NCI-H1417 (cell line): ENCODE measurements at regions not wholly inside any gene's neighbourhood (a gene's known extent, or its start where the extent isn't known, plus 50 kb on each side); places are given as distances from the start of the nearest gene placed in this dataset.

ENCODE experiments used
- DNase-seq, 3 experiments: peaks; one replicate each; lab custom pipeline; 2025; lab: John Stamatoyannopoulos, UW

GRCh38 chr4:35182451-35182850 is 1061.9 kb downstream of the ARAP2 start:
- DNase-seq = no peak

GRCh38 chr4:35189988-35190613 is 1054.2 kb downstream of the ARAP2 start:
- no peak for DNase-seq

- no peak for DNase-seq
Observed at GRCh38 chr4:35201403-35201802, 1042.9 kb downstream of the ARAP2 start.

GRCh38 chr4:35216636-35217035 is 1027.7 kb downstream of the ARAP2 start:
- peak in 2 of 3 experiments; percentile 5 to 71 for DNase-seq

GRCh38 chr4:35217331-35217730 is 1027.0 kb downstream of the ARAP2 start:
- peak in 1 of 3 experiments; percentile 23 for DNase-seq

- no peak for DNase-seq
Observed at GRCh38 chr4:35228313-35228712, 1016.0 kb downstream of the ARAP2 start.

- no peak for DNase-seq
Observed at GRCh38 chr4:35229021-35229420, 1015.3 kb downstream of the ARAP2 start.

GRCh38 chr4:35237924-35238323 is 1006.4 kb downstream of the ARAP2 start:
- DNase-seq = no peak

GRCh38 chr4:35238793-35239192 is 1005.5 kb downstream of the ARAP2 start:
- DNase-seq = no peak

- no peak for DNase-seq
Observed at GRCh38 chr4:35246493-35246892, 997.8 kb downstream of the ARAP2 start.

- DNase-seq = no peak
Observed at GRCh38 chr4:35247047-35247446, 997.3 kb downstream of the ARAP2 start.

GRCh38 chr4:35250331-35250730 is 994.0 kb downstream of the ARAP2 start:
- DNase-seq = peak in 2 of 3 experiments; percentile 12 to 50

- DNase-seq = peak in 1 of 3 experiments; percentile 43
Observed at GRCh38 chr4:35250761-35251160, 993.6 kb downstream of the ARAP2 start.

- DNase-seq = no peak
Observed at GRCh38 chr4:35252071-35252470, 992.2 kb downstream of the ARAP2 start.

GRCh38 chr4:35252866-35253265 is 991.4 kb downstream of the ARAP2 start:
- no peak for DNase-seq

GRCh38 chr4:35253331-35253730 is 991.0 kb downstream of the ARAP2 start:
- DNase-seq = no peak

GRCh38 chr4:35286434-35286833 is 957.9 kb downstream of the ARAP2 start:
- DNase-seq = no peak

GRCh38 chr4:35300996-35301774 is 943.1 kb downstream of the ARAP2 start:
- no peak for DNase-seq

GRCh38 chr4:35315419-35315818 is 928.9 kb downstream of the ARAP2 start:
- DNase-seq = no peak

- DNase-seq = no peak
Observed at GRCh38 chr4:35325908-35326453, 918.3 kb downstream of the ARAP2 start.

GRCh38 chr4:35342833-35343232 is 901.5 kb downstream of the ARAP2 start:
- no peak for DNase-seq

GRCh38 chr4:35347276-35347675 is 897.0 kb downstream of the ARAP2 start:
- DNase-seq = no peak

GRCh38 chr4:35358001-35358584 is 886.2 kb downstream of the ARAP2 start:
- DNase-seq = peak in 1 of 3 experiments; percentile 2
